HCT116 (cell line): ENCODE measurements at regions not wholly inside any gene's neighbourhood (a gene's known extent, or its start where the extent isn't known, plus 50 kb on each side); places are given as distances from the start of the nearest gene placed in this dataset.

ENCODE experiments used
- CBX3 ChIP-seq: IDR thresholded peaks from 2 replicates; pipeline ENCODE4 v1.6.1; 2012; ENCODE audit warnings: low read depth
- CEBPB ChIP-seq: IDR thresholded peaks from 2 replicates; pipeline ENCODE4 v1.6.1; 2012; ENCODE audit warnings: low read depth
- EGR1 ChIP-seq: IDR thresholded peaks from 2 replicates; pipeline ENCODE4 v1.6.1; 2012; ENCODE audit warnings: low read depth
- EZH2 ChIP-seq: fragments of 200-600 bp; sonication (generic); IDR thresholded peaks from 2 replicates; pipeline ENCODE4 v1.6.1; 2017; ENCODE audit warnings: antibody characterized with exemption, mixed run types
- POLR2A ChIP-seq: IDR thresholded peaks from 2 replicates; pipeline ENCODE4 v1.7.0; 2011; ENCODE audit warnings: borderline replicate concordance; ENCODE audit not compliant: insufficient read depth, insufficient read length; ENCODE audit errors: extremely low read depth
- POLR2AphosphoS5 ChIP-seq: IDR thresholded peaks from 2 replicates; pipeline ENCODE4 v1.6.1; 2011; ENCODE audit warnings: mild to moderate bottlenecking, low read depth, low read length, moderate library complexity
- RAD21 ChIP-seq: IDR thresholded peaks from 2 replicates; pipeline ENCODE4 v1.6.1; 2012; ENCODE audit warnings: low read depth, mild to moderate bottlenecking
- YY1 ChIP-seq: IDR thresholded peaks from 2 replicates; pipeline ENCODE4 v1.6.1; 2011; ENCODE audit warnings: low read length, low read depth, moderate library complexity, mild to moderate bottlenecking; ENCODE audit not compliant: insufficient replicate concordance; ENCODE audit errors: extremely low read depth
- TF ChIP-seq, protein P1 (sequence below), 3 experiments: fragments of 200-600 bp in 1 of 3; sonication (generic) in 1 of 3; IDR thresholded peaks in 2 of 3; conservative IDR thresholded peaks in 1 of 3; 2 replicates each; pipeline ENCODE4 v1.5.1; 2012 to 2017; ENCODE audit warnings: low read depth in 2 of 3, low read length in 2 of 3, antibody characterized with exemption in 1 of 3, borderline replicate concordance in 1 of 3, control low read depth in 1 of 3, mild to moderate bottlenecking in 1 of 3, mixed read lengths in 1 of 3, mixed run types in 1 of 3, moderate library complexity in 1 of 3; ENCODE audit not compliant: insufficient read depth in 1 of 3
- TF ChIP-seq, protein P2 (sequence below): IDR thresholded peaks from 2 replicates; pipeline ENCODE4 v1.6.1; 2012
- TF ChIP-seq, protein P3 (sequence below): IDR thresholded peaks from 2 replicates; pipeline ENCODE4 v1.6.1; 2012; ENCODE audit warnings: low read depth
- TF ChIP-seq, protein P4 (sequence below): IDR thresholded peaks from 2 replicates; pipeline ENCODE4 v1.6.1; 2011; ENCODE audit warnings: mild to moderate bottlenecking, low read length, moderate library complexity; ENCODE audit not compliant: insufficient replicate concordance; ENCODE audit errors: extremely low read depth

DNA sequence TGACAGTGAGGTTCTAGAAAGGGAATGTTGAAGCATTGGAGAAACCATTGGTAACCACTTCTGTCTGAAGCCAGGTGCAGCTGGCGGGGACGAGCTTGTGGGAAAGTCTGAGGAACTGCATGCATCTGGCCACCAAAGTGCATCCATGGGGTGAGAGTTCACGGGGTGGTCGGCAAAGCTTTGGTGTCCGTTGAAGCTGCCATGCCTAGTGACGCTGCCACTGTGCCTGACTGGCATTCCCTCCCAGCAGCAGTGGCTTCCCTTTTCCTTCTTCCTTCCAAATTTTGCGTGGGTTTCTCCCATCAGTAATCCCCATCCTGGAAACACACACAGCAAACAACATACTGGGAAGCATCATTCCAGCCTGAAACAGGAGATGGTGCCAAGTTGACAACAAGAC lies 145.7 kb upstream of the ALDH1B1 start:
- no peak for TF ChIP-seq EGR1
- TF ChIP-seq EZH2 = no peak
- TF ChIP-seq, protein P1, sequence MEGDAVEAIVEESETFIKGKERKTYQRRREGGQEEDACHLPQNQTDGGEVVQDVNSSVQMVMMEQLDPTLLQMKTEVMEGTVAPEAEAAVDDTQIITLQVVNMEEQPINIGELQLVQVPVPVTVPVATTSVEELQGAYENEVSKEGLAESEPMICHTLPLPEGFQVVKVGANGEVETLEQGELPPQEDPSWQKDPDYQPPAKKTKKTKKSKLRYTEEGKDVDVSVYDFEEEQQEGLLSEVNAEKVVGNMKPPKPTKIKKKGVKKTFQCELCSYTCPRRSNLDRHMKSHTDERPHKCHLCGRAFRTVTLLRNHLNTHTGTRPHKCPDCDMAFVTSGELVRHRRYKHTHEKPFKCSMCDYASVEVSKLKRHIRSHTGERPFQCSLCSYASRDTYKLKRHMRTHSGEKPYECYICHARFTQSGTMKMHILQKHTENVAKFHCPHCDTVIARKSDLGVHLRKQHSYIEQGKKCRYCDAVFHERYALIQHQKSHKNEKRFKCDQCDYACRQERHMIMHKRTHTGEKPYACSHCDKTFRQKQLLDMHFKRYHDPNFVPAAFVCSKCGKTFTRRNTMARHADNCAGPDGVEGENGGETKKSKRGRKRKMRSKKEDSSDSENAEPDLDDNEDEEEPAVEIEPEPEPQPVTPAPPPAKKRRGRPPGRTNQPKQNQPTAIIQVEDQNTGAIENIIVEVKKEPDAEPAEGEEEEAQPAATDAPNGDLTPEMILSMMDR (IDR thresholded peaks at IDR 0.05 in 2 of 3, conservative IDR thresholded peaks at IDR 0.05 in 1 of 3; ENCODE audit: borderline replicate concordance in 1 of 3, insufficient read depth in 1 of 3, low read depth in 2 of 3, low read length in 2 of 3) = no peak
- TF ChIP-seq, protein P2, sequence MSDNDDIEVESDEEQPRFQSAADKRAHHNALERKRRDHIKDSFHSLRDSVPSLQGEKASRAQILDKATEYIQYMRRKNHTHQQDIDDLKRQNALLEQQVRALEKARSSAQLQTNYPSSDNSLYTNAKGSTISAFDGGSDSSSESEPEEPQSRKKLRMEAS = no peak
- TF ChIP-seq, protein P3, sequence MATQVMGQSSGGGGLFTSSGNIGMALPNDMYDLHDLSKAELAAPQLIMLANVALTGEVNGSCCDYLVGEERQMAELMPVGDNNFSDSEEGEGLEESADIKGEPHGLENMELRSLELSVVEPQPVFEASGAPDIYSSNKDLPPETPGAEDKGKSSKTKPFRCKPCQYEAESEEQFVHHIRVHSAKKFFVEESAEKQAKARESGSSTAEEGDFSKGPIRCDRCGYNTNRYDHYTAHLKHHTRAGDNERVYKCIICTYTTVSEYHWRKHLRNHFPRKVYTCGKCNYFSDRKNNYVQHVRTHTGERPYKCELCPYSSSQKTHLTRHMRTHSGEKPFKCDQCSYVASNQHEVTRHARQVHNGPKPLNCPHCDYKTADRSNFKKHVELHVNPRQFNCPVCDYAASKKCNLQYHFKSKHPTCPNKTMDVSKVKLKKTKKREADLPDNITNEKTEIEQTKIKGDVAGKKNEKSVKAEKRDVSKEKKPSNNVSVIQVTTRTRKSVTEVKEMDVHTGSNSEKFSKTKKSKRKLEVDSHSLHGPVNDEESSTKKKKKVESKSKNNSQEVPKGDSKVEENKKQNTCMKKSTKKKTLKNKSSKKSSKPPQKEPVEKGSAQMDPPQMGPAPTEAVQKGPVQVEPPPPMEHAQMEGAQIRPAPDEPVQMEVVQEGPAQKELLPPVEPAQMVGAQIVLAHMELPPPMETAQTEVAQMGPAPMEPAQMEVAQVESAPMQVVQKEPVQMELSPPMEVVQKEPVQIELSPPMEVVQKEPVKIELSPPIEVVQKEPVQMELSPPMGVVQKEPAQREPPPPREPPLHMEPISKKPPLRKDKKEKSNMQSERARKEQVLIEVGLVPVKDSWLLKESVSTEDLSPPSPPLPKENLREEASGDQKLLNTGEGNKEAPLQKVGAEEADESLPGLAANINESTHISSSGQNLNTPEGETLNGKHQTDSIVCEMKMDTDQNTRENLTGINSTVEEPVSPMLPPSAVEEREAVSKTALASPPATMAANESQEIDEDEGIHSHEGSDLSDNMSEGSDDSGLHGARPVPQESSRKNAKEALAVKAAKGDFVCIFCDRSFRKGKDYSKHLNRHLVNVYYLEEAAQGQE = no peak
- no peak for TF ChIP-seq POLR2AphosphoS5
- no peak for TF ChIP-seq CEBPB
- no peak for TF ChIP-seq POLR2A
- no peak for TF ChIP-seq CBX3
- TF ChIP-seq RAD21 = no peak
- TF ChIP-seq, protein P4, sequence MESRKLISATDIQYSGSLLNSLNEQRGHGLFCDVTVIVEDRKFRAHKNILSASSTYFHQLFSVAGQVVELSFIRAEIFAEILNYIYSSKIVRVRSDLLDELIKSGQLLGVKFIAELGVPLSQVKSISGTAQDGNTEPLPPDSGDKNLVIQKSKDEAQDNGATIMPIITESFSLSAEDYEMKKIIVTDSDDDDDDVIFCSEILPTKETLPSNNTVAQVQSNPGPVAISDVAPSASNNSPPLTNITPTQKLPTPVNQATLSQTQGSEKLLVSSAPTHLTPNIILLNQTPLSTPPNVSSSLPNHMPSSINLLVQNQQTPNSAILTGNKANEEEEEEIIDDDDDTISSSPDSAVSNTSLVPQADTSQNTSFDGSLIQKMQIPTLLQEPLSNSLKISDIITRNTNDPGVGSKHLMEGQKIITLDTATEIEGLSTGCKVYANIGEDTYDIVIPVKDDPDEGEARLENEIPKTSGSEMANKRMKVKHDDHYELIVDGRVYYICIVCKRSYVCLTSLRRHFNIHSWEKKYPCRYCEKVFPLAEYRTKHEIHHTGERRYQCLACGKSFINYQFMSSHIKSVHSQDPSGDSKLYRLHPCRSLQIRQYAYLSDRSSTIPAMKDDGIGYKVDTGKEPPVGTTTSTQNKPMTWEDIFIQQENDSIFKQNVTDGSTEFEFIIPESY = no peak
- TF ChIP-seq YY1 = no peak
